HG03139 (cell line): ENCODE measurements at regions not wholly inside any gene's neighbourhood (a gene's known extent, or its start where the extent isn't known, plus 50 kb on each side); places are given as distances from the start of the nearest gene placed in this dataset.
"Not testable (repeated sequence)": the region's sequence is repeated elsewhere in the genome, so short reads cannot be mapped to it uniquely, and the experiment has no call there.

ENCODE experiments used
- ATAC-seq: cut with Tn5 transposase; IDR thresholded peaks from one replicate; pipeline ENCODE4 v1.9.1; 2021; ENCODE audit not compliant: unreplicated experiment

- no peak for ATAC-seq
These were observed 529.5 kb downstream of the NTRK3 start for GRCh38 chr15:87727073-87727472.

- ATAC-seq = no peak
These were observed 532.2 kb downstream of the NTRK3 start for GRCh38 chr15:87724330-87724729.

GRCh38 chr15:87722941-87723691, 533.4 kb downstream of the NTRK3 start:
- no peak for ATAC-seq

GRCh38 chr15:87720235-87720634, 536.3 kb downstream of the NTRK3 start:
- no peak for ATAC-seq

GRCh38 chr15:87716422-87716821, 540.1 kb downstream of the NTRK3 start:
- no peak for ATAC-seq

- no peak for ATAC-seq
These were observed 541.3 kb downstream of the NTRK3 start for GRCh38 chr15:87715252-87715651.

GRCh38 chr15:87713475-87713879, 543.1 kb downstream of the NTRK3 start:
- ATAC-seq = no peak

GRCh38 chr15:87712211-87712610, 544.3 kb downstream of the NTRK3 start:
- ATAC-seq = no peak

- no peak for ATAC-seq
These were observed 545.5 kb downstream of the NTRK3 start for GRCh38 chr15:87711026-87711425.

- no peak for ATAC-seq
These were observed 546.1 kb downstream of the NTRK3 start for GRCh38 chr15:87710406-87710805.

- no peak for ATAC-seq
These were observed 548.9 kb downstream of the NTRK3 start for GRCh38 chr15:87707566-87708130.

- no peak for ATAC-seq
These were observed 549.5 kb downstream of the NTRK3 start for GRCh38 chr15:87707071-87707470.

GRCh38 chr15:87706001-87706400, 550.5 kb downstream of the NTRK3 start:
- ATAC-seq = no peak

GRCh38 chr15:87704276-87704675, 552.3 kb downstream of the NTRK3 start:
- no peak for ATAC-seq

GRCh38 chr15:87703327-87704111, 553.0 kb downstream of the NTRK3 start:
- no peak for ATAC-seq

- no peak for ATAC-seq
These were observed 554.3 kb downstream of the NTRK3 start for GRCh38 chr15:87702270-87702669.

- ATAC-seq = not testable (repeated sequence)
These were observed 558.1 kb downstream of the NTRK3 start for GRCh38 chr15:87698467-87698866.

GRCh38 chr15:87689716-87690115, 566.8 kb downstream of the NTRK3 start:
- no peak for ATAC-seq

- ATAC-seq = no peak
These were observed 569.0 kb downstream of the NTRK3 start for GRCh38 chr15:87687523-87687870.

- ATAC-seq = no peak
These were observed 569.6 kb downstream of the NTRK3 start for GRCh38 chr15:87686841-87687522.

- no peak for ATAC-seq
These were observed 570.2 kb downstream of the NTRK3 start for GRCh38 chr15:87686339-87686738.

- no peak for ATAC-seq
These were observed 574.0 kb downstream of the NTRK3 start for GRCh38 chr15:87682527-87682926.
